Activated naive CD4-positive, alpha-beta T cell treated with anti-CD3 and anti-CD28 coated beads, Interleukin-2, amount 50 U/mL, for 72 hours (primary cell): ENCODE measurements at regions not wholly inside any gene's neighbourhood (a gene's known extent, or its start where the extent isn't known, plus 50 kb on each side); places are given as distances from the start of the nearest gene placed in this dataset.

Experiments
- ATAC-seq, 2 donors: fragments of 150-1000 bp; cut with Tn5 transposase; 2 replicates each; pipeline ENCODE4 v1.10.0; 2021; ENCODE audit warnings: mild to moderate bottlenecking in 2 of 2, moderate library complexity in 2 of 2
- DNase-seq, 2 donors: peaks; one replicate each; pipeline ENCODE4 v3.0.0; 2021 to 2022; ENCODE audit warnings: low spot score in 2 of 2
- H3K27ac Mint-ChIP-seq, 2 donors: one replicate each; pipeline ENCODE4 v1.8.0; 2022; ENCODE audit warnings: mild to moderate bottlenecking in 2 of 2, mixed read lengths in 2 of 2
- H3K36me3 Mint-ChIP-seq, 2 donors: one replicate each; pipeline ENCODE4 v1.8.0; 2022; ENCODE audit warnings: mixed read lengths in 2 of 2
- H3K9me3 Mint-ChIP-seq, 2 donors: one replicate each; pipeline ENCODE4 v1.8.0; 2022; ENCODE audit warnings: mixed read lengths in 2 of 2

DNA sequence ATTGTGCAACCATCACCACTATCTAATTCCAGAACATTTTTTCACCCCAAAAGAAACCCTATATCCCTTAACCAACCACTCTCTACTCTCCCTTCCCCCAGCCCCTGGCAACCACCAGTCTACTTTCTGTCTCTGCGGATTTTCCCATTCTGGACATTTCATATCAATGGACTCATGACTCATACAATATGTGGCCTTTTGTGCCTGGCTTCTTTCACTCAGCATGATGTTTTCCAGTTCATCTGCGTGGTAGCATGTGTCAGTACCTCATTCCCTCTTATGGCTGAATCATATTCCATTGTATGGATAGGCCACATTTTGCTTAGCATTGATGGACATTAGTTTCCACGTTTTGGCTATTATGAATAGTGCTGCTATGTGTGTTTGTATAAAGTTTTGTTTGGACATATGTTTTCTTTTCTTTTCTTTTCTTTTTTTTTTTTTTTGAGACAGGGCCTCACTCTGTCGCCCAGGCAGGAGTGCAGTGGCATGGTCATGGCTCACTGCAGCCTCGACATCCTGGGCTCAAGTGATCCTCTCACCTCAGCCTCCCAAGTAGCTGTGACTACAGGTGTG, 335.4 kb downstream of the BCOR start:
- Mint-ChIP-seq H3K36me3 (no peaks in the 10 kb centered on the region), H3K27ac (peak overlapping the region in 1 of 2 donors; percentile 48), H3K9me3 (no peaks in the 10 kb centered on the region)
- ATAC-seq, result peak in 1 of 2 donors; percentile 58
- DNase-seq, result no peak

DNA sequence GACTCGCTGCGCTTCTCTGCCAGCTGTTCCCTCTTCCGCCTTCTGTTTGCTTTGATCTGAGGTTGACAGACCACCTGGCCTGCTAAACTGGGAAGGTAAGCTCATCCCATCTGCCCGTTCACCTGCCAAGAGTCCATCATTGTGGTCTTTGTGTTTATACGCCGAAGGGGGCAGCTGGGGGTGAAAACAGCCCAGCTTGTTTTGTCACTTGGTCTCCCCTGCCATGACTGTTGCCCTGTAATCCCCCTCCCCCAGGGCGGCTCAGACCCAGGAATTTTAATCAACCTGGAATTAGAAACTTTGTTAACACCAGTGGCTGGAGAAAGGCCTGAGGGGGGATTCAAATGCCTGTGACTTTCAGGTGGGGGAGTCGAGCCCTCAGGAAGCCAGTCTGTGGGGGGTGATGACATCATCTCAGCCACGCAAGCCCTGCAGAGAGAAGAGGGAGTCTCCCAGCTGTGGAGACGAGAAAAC, 333.3 kb downstream of the BCOR start:
- no peak for ATAC-seq
- Mint-ChIP-seq H3K36me3 (no peaks in the 10 kb centered on the region), H3K9me3 (no peaks in the 10 kb centered on the region), H3K27ac (no peak overlapping the region)
- no peak for DNase-seq

DNA sequence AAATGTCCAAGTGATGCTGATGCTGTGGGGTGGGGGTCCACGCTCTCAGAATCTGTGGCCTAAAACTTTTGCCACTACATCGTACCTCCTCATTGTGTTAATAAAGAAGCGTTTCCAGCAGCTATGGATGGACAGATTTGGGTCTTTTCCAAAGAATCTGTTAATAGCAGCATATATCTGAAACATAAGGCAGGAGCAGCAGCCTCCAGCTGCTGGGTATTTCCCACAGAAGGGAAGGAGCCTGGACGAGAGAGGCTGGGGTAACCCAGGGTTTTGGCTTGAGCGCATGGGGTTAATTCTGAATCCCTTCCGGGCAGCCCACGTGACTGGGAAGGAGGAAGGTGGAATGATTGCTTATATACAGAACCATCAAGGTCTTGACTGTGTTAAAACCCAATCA, 332.4 kb downstream of the BCOR start:
- DNase-seq (no peak), ATAC-seq (no peak)
- H3K27ac Mint-ChIP-seq, result peak overlapping the region; percentile 60 to 80
- peaks cover under 1 to 1% of the 10 kb centered on the region in 2 donors for H3K9me3 Mint-ChIP-seq
- peaks cover 0 to 2% of the 10 kb centered on the region in 2 donors for H3K36me3 Mint-ChIP-seq

DNA sequence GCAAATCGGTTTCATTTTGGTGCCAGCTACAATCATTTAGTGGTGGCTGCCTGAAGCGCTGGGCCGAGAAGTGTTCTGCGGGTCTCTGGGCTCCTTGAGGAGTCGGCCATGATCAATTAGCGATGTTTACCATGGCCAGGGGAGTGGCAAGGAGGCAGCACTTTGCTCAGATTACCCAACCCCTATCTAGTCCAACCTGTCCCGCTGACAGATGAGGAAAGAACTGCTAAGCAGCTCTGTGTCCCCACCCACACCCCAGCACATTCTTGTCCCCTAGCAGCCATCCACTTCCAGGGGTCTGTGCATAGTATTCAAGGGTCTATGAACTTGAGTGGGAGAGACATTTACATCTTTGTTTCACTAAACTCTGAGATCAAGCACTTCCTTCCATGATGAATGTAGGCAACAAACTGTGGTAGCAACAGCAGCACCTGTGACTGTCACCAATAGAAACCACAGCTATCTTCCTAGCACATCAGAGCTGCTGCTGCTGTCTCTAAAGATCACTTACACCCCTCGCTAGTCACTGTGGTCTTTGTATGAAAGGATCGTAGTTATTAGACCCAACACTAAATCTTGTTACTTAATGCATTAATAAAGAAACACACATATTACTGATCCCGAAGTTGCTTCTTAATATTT, 331.6 kb downstream of the BCOR start:
- ATAC-seq, result peak; percentile 89 to 94
- Mint-ChIP-seq H3K27ac (peak overlapping the region; percentile 60 to 80), H3K9me3 (peaks cover 4 to 8% of the 10 kb centered on the region in 2 donors)

DNA sequence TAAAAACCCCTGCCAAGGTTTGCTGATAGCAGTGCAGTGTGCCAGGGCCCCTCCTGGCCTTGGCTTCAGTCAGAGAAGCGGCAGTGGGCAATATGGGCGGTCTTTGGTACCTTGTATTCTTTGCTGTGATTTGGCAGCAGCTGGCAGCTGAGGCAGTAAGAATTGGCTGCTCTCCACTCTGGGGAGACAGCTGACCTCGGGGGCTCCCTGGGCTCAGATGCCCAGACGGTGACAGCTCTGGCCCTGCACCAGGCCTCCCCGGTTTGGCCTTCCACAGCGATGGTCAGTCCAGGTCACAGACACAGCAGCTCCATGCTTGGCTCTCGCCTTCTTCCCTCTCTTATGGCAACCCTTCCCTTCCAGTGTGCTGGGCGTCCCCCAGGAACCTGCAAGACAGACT, 330.9 kb downstream of the BCOR start:
- DNase-seq (no peak), ATAC-seq (no peak)
- peak overlapping the region in 1 of 2 donors; percentile 80 for H3K27ac Mint-ChIP-seq
- H3K9me3 Mint-ChIP-seq, result peaks cover 4 to 8% of the 10 kb centered on the region in 2 donors
- H3K36me3 Mint-ChIP-seq, result peaks cover 0 to 11% of the 10 kb centered on the region in 2 donors

More for the DNA sequence above, 331.6 kb downstream of the BCOR start:
- peaks cover 0 to 11% of the 10 kb centered on the region in 2 donors for H3K36me3 Mint-ChIP-seq
- no peak for DNase-seq

DNA sequence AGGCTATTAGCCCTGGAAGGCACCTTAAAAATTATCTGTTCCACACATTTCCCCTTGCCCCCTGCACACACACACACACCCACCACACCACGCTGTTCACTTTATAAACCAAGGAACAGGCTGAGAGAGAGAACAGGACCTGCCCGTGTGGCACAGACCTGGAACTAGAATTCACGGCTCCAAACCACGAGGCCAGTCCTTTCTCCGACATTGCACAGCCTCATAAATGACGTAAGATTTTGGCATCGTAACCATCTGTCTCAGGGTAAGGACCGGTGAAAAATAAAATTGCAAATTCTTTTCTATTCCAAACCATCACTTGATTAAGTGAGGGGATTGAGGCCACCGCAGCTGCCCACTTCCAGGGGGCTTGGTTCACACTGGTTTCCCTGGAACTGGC, 330.3 kb downstream of the BCOR start:
- ATAC-seq (no peak), DNase-seq (no peak)
- Mint-ChIP-seq H3K36me3 (peaks cover 0 to 11% of the 10 kb centered on the region in 2 donors), H3K27ac (no peak overlapping the region), H3K9me3 (peaks cover 4 to 8% of the 10 kb centered on the region in 2 donors)

DNA sequence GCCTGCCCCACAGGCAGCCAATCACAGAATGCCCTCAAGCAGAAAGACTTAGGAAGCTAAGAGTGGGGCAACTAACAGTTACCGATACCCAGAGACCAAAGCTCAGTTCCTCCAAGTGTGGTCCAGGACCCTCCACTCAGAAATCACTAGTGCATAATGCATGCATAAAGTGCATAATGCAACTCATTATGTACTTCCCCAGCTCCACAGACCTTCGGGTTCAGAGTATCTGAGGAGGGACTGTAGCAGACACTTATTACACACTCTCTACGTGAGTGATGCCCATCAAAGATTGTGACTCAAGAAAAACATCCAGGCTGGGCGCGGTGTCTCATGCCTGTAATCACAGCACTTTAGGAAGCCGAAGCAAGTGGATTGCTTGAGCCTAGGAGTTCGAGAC, 328.0 kb downstream of the BCOR start:
- peaks cover 0 to 11% of the 10 kb centered on the region in 2 donors for H3K36me3 Mint-ChIP-seq
- H3K9me3 Mint-ChIP-seq, result peaks cover 4 to 8% of the 10 kb centered on the region in 2 donors
- DNase-seq (no peak), ATAC-seq (no peak)
- H3K27ac Mint-ChIP-seq, result no peak overlapping the region

DNA sequence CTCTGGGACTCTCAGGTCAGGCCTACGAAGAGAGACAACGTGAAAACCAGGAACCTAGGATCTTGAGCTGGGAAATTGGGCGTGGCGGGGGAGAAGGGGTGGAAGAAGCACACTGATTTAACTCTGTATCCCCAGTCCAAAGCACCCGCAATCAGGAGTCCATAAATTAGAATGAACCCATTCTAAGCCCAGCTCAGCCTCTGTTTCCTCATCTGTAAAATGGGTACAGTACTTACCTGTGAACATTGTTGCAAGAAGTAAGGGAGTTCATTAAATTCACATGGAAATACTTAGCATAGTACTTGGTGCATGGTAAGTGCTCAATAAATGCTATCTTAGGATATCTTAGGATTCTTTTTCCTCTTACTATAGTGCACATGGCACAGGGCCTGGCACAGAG, 326.7 kb downstream of the BCOR start:
- Mint-ChIP-seq H3K27ac (peak overlapping the region in 1 of 2 donors; percentile 95), H3K36me3 (peaks cover 0 to 11% of the 10 kb centered on the region in 2 donors), H3K9me3 (peaks cover 4 to 8% of the 10 kb centered on the region in 2 donors)
- no peak for ATAC-seq
- DNase-seq, result no peak

DNA sequence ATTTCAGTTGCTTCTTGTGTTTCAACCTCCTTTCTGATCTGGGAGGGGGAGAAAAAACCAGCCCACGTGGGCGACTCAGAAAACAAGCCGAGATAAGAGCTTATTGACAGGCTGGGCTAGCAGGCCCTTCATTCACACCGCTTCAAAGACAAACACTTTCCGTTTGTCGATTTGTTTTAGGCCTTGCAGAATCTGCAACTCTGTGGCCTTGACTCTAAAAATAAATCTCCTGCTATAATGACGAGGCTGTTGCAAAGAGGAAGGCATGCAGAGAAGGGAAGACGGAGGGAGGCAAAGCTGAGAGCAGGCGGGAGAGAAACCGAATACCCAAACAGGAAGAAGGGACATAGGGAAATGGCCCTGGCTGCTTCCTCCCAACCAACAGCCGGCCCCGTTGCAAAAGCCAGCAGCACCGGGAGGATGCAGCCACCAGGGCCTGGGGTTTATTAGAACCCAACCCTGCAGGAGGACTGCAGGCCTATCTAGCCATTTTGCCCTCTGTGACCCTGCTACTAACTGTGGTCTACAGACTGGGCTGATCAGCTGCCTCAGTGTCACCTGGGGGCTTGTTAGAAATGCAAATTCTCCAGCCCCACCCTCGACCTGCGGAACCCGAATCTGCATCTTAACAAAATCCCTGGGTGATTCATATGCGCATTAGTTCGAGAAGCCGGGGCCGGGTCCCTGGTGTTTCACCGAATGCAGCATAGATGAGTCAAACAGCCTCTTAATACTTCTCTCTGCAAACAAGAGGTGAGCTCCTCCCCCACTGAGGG, 325.5 kb downstream of the BCOR start:
- peaks cover 4 to 8% of the 10 kb centered on the region in 2 donors for H3K9me3 Mint-ChIP-seq
- ATAC-seq, result peak; percentile 76 to 77
- DNase-seq, result peak; percentile 58
- peak overlapping the region; percentile 95 to 98 for H3K27ac Mint-ChIP-seq
- peaks cover 0 to 11% of the 10 kb centered on the region in 2 donors for H3K36me3 Mint-ChIP-seq

DNA sequence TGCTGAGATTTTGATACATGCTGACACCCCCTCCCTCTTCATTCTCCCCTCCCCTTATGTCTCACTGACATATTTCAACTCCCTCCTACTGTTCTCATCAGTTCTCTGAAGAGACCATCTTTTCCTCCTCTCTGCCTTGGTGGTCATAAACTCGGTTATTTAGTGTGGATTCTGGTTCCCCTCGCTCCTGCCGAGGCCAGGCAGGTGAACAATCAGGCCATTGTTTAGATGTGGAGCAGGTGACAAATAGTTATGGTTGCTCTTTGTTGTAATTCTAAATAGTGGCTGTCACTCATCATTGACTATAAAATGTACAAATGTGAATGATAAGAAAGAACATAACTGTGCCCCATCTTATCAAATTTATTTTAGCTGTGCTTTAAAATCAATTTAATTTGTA, 324.6 kb downstream of the BCOR start:
- H3K36me3 Mint-ChIP-seq, result peaks cover 0 to 11% of the 10 kb centered on the region in 2 donors
- no peak for DNase-seq
- ATAC-seq, result no peak
- H3K27ac Mint-ChIP-seq, result peak overlapping the region; percentile 79 to 95
- H3K9me3 Mint-ChIP-seq, result peaks cover 4 to 8% of the 10 kb centered on the region in 2 donors

DNA sequence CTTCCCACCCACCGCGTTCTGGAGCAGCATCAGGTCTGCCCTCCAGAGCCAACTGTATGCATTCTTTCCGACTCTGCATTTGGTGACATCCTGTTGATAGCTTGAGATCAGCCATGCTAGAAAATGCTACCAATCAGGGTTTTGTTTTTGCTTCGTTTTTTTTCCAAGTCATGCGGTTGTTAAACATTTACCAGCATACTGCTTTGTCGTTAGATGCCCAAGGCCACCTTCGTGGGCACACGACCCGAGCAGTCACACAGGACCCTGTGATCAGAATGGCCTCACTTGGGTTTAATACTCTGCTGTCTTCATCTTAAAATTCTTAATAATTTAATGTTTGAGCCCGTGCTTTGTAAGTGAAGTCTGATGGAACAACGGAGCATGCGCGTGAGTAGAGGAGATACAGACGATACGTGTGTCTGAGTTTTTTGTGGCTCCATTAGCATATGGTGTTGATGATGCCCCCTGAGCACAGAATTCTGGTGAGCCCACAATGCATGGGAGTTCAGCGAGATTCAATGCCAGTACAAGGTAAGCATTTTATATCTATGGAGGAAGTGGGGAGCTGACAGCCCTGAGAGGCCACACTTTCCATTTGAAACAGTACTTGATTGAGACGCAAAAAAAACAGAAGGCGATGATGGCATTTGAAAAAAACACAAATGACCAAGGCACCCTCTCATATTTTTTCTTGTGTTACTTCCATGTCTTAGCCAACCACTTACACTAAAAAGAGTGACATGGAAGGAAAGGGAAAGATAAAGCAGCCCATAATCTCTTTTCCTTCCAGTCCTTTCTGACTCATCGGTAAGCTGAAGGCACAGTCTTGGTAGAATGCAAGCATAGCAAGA, 323.6 kb downstream of the BCOR start:
- DNase-seq, result no peak

DNA sequence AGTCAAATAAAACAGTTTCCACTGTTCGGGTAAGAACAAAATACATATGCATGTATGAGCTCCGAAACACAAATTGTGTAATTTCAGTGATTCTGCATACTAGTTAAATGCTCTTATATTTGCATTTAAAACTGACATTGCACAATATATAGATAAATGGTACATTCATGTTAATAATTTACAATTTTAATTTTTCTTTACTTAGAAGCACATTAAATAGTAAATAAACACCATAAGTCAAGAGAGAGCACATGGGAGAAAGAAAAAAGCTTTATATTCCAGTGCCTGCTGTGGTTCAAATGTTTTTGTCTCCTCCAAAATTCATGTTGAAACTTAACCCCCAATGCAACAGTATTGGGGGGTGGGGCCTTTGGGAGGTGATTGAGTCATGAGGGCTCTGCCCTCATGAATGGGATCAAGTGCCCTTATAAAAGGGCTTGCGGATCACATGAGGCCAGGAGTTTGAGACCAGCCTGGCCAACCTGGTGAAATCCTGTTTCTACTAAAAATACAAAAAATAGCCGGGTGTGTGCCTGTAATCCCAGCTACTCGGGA, 322.9 kb downstream of the BCOR start:
- peak overlapping the region; percentile 95 for H3K27ac Mint-ChIP-seq
- peaks cover 4 to 8% of the 10 kb centered on the region in 2 donors for H3K9me3 Mint-ChIP-seq
- DNase-seq, result no peak
- peaks cover 4 to 16% of the 10 kb centered on the region in 2 donors for H3K36me3 Mint-ChIP-seq
- no peak for ATAC-seq

More for the DNA sequence above, 323.6 kb downstream of the BCOR start:
- Mint-ChIP-seq H3K36me3 (peaks cover 0 to 16% of the 10 kb centered on the region in 2 donors), H3K27ac (peak overlapping the region; percentile 95), H3K9me3 (peaks cover 4 to 8% of the 10 kb centered on the region in 2 donors)
- ATAC-seq, result peak; percentile 50 to 67

DNA sequence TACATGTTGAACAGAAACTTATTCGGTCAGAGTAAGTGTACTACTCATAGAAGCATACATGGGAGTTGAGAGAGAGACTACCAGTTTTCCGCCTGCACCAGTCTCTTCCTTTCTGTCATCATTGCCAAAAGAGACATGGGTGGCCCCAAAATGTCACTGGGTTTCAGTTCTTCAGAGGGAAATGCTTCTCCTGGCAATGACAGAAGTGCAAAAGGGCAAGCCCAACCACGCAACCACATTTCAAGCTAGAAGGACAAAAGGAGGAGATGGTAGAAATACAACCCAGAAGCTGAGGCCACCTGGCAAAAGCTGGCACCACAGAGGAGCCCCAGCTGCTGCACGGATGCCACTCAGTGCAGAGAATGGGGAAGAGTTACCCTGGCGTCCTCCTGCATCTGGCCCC, 320.1 kb downstream of the BCOR start:
- Mint-ChIP-seq H3K9me3 (no peaks in the 10 kb centered on the region), H3K27ac (peak overlapping the region; percentile 89 to 94), H3K36me3 (peaks cover 5 to 7% of the 10 kb centered on the region in 2 donors)
- ATAC-seq (peak; percentile 70 to 78), DNase-seq (peak in 1 of 2 donors; percentile 61)

DNA sequence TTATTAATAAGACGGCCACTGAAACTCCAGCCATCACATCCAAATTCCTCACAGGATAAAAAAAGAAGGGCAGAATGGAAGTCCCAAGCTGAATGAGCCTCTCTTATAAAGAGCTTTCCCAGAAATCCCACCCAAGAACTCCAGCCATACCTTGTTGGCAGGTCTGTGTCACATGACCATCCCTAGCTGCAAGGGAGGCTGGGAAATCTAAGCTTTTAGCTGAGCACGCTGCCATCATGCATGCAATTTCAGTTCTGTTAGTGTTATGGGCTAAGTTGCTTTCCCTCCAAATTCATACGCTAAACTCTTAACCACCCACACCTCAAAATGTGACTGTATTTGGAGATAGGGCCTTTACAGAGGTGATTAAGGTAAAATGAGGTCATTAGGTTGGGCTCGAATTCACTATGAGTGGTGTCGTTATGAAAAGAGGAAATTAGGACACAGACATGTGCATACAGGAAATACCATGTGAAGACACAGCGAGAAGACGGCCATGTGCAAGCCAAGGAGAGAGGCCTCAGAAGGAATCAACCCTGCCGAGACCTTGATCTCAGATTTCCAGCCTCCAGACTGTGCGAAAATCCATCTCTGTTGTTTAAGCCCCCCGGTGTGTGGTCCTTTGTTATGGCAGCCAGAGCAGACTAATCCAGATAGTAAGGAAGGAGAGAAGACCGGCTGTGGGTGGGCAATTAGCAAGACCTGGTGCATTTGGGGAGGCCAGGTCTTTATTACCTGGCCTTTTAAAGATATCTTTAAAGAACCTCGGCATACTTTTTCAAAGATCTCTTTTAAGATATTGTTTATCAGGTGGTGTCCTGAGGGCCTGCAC, 317.6 kb downstream of the BCOR start:
- DNase-seq (no peak), ATAC-seq (no peak)
- H3K9me3 Mint-ChIP-seq, result no peaks in the 10 kb centered on the region
- no peak overlapping the region for H3K27ac Mint-ChIP-seq
- peaks cover 5 to 7% of the 10 kb centered on the region in 2 donors for H3K36me3 Mint-ChIP-seq

DNA sequence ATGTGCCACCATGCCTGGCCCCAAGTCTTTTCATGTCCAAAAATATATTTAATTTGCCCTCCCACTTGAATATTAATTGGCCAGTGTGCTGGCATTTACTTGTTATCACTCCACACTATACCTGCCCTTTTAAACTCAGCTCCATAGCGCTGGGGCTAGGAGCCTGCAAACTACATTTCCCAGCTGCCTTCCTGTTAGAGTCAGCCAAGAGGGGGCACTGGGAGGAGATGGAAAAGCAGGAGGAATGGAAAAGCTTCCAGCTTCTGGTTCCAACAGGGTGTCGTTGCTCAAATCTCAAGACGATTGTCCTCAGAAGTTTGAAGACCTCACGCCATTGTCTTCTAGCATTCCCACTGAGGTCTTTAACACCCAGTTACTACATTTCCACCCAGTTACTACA, 315.5 kb downstream of the BCOR start:
- H3K36me3 Mint-ChIP-seq, result peaks cover 5 to 7% of the 10 kb centered on the region in 2 donors
- no peak for ATAC-seq

More for the DNA sequence above, 315.5 kb downstream of the BCOR start:
- no peaks in the 10 kb centered on the region for H3K9me3 Mint-ChIP-seq
- no peak overlapping the region for H3K27ac Mint-ChIP-seq
- DNase-seq, result no peak
